ENCODE measurements at regions not wholly inside any gene's neighbourhood (a gene's known extent, or its start where the extent isn't known, plus 50 kb on each side); places are given as distances from the start of the nearest gene placed in this dataset.
"Not testable (repeated sequence)": the region's sequence is repeated elsewhere in the genome, so short reads cannot be mapped to it uniquely, and the experiment has no call there.

- not testable (repeated sequence) for DNase-seq
Observed at GRCh38 chr1:25171013-25171412, 61.3 kb downstream of the SYF2 start.

- DNase-seq, result no peak
Observed at GRCh38 chr1:25170439-25170838, 61.9 kb downstream of the SYF2 start.

- DNase-seq, result no peak
Observed at GRCh38 chr1:25169610-25170009, 62.7 kb downstream of the SYF2 start.

GRCh38 chr1:25169168-25169567 lies 63.1 kb downstream of the SYF2 start:
- no peak for DNase-seq

- no peak for DNase-seq
Observed at GRCh38 chr1:25168193-25169071, 63.9 kb downstream of the SYF2 start.

- DNase-seq, result no peak
Observed at GRCh38 chr1:25167269-25168192, 64.8 kb downstream of the SYF2 start.

- no peak for DNase-seq
Observed at GRCh38 chr1:25166847-25167246, 65.5 kb downstream of the SYF2 start.

GRCh38 chr1:25163986-25164385 lies 68.3 kb downstream of the SYF2 start:
- no peak for DNase-seq

GRCh38 chr1:25161981-25162380 lies 70.3 kb downstream of the SYF2 start:
- DNase-seq, result no peak

GRCh38 chr1:25157846-25158245 lies 74.5 kb downstream of the SYF2 start:
- DNase-seq, result no peak

GRCh38 chr1:25150985-25151495 lies 81.3 kb downstream of the SYF2 start:
- DNase-seq, result no peak

- no peak for DNase-seq
Observed at GRCh38 chr1:25148673-25149300, 83.5 kb downstream of the SYF2 start.

- DNase-seq, result no peak
Observed at GRCh38 chr1:25146451-25146855, 85.8 kb downstream of the SYF2 start.

- no peak for DNase-seq
Observed at GRCh38 chr1:25145775-25146393, 86.4 kb downstream of the SYF2 start.

- no peak for DNase-seq
Observed at GRCh38 chr1:25140073-25140797, 92.1 kb downstream of the SYF2 start.

GRCh38 chr1:25137521-25138395 lies 94.5 kb downstream of the SYF2 start:
- DNase-seq, result no peak

- DNase-seq, result no peak
Observed at GRCh38 chr1:25137106-25137505, 95.2 kb downstream of the SYF2 start.

GRCh38 chr1:25135909-25136308 lies 96.4 kb downstream of the SYF2 start:
- no peak for DNase-seq

- no peak for DNase-seq
Observed at GRCh38 chr1:25134801-25135461, 97.4 kb downstream of the SYF2 start.

- no peak for DNase-seq
Observed at GRCh38 chr1:25134307-25134706, 98.0 kb downstream of the SYF2 start.
